Activated T-cell treated with anti-CD3 and anti-CD28 coated beads, Interleukin-2, amount 50 U/mL, for 24 hours (primary cell): ENCODE measurements at regions not wholly inside any gene's neighbourhood (a gene's known extent, or its start where the extent isn't known, plus 50 kb on each side); places are given as distances from the start of the nearest gene placed in this dataset.
"Not testable (repeated sequence)": the region's sequence is repeated elsewhere in the genome, so short reads cannot be mapped to it uniquely, and the experiment has no call there.

Source experiments
- DNase-seq: peaks from one replicate; pipeline ENCODE4 v3.0.0-alpha.2; 2020
- H3K27ac Mint-ChIP-seq: 2 replicates; pipeline ENCODE4 v1.8.0; 2020; ENCODE audit warnings: mild to moderate bottlenecking, mixed read lengths
- H3K27me3 Mint-ChIP-seq: 2 replicates; pipeline ENCODE4 v1.8.0; 2020; ENCODE audit warnings: mixed read lengths
- H3K36me3 Mint-ChIP-seq: 2 replicates; pipeline ENCODE4 v1.8.0; 2020; ENCODE audit warnings: low read depth, mixed read lengths
- H3K4me1 Mint-ChIP-seq: 2 replicates; pipeline ENCODE4 v1.8.0; 2020; ENCODE audit warnings: low read depth, mixed read lengths
- H3K4me3 Mint-ChIP-seq: 2 replicates; pipeline ENCODE4 v1.8.0; 2020; ENCODE audit warnings: mild to moderate bottlenecking, moderate library complexity, mixed read lengths
- H3K9me3 Mint-ChIP-seq: 2 replicates; pipeline ENCODE4 v1.8.0; 2020; ENCODE audit warnings: mixed read lengths

DNA sequence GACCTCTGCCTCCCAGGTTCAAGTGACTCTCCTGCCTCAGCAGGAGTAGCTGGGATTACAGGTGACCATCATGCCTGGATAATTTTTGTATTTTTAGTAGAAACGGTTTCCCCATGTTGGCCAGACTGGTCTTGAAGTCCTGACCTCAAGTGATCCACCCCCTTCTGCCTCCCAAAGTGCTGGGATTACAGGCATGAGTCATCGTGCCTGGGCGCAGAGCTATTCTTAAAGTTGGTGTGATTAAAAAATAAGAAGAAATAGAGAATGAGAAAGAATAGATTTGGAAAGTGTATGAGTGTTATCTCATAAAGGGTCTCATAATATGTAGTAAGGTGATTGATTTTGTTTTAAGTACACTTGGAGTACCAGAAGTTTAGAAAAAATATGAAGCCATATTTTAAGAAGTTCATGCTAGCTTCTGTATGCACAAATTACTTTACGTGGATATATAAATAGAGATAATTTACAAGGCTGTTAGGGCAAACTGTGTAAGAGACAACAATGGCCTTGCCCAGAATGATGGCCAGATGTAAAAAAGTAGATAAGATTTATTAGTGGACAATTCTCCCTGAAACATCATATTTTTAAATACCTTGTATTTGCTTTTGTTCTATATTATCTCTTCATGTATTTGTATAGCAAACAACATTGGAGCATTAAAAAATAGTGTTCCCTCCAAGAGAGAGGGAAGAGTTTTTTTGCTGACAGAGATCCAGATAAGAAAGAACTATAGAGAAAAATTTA is 1108.5 kb downstream of the SLC16A7 start:
- H3K27ac Mint-ChIP-seq: no peak overlapping the region

GRCh38 chr12:60710246-60710645 is 1114.4 kb downstream of the SLC16A7 start:
- peaks cover 8% of the 10 kb centered on the region for H3K9me3 Mint-ChIP-seq
- DNase-seq: no peak
- no peaks in the 10 kb centered on the region for H3K36me3 Mint-ChIP-seq
- H3K4me1 Mint-ChIP-seq: no peaks in the 10 kb centered on the region
- H3K27ac Mint-ChIP-seq: no peak overlapping the region
- no peak overlapping the region for H3K4me3 Mint-ChIP-seq
- H3K27me3 Mint-ChIP-seq: no peaks in the 10 kb centered on the region

More for the DNA sequence above, 1108.5 kb downstream of the SLC16A7 start:
- no peaks in the 10 kb centered on the region for H3K4me1 Mint-ChIP-seq
- no peak overlapping the region for H3K4me3 Mint-ChIP-seq
- no peaks in the 10 kb centered on the region for H3K36me3 Mint-ChIP-seq
- H3K9me3 Mint-ChIP-seq: peaks cover 4% of the 10 kb centered on the region
- H3K27me3 Mint-ChIP-seq: no peaks in the 10 kb centered on the region
- no peak for DNase-seq

DNA sequence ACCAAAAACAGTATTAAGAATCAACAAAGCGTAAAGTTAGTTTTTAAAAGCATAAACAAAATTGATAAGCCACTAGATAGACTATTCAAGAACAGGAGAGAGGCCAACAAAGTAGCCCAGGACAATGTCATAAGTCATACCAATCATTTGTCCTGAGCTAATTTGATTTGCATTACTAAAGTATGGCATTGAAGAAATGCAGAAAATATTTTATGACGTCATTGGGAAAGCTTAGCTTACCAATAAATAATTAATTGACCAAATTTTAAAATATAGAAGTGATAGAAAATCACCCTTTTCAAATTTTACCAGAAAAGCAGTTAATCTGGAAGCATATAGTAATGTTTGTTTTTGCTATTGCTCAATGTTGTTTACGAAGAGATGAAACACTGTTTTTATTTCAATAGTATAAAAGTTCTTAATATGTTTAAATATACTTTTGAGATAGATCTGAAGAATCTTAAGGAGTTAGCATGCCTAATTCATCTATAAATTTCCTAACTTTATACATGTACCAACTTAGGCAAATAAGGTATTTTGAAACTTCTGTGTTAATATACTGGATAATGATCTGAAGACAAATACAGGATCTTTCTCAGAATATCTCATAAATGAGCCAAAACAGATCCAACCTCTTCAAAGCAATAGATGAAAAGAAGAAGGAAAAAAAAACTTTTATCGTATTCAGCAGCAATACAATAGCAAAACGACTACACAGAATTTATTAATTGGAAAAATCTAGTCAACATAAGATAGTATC is 1118.5 kb downstream of the SLC16A7 start:
- Mint-ChIP-seq H3K9me3 (peaks cover 10% of the 10 kb centered on the region), H3K4me1 (no peaks in the 10 kb centered on the region), H3K27me3 (no peaks in the 10 kb centered on the region), H3K36me3 (no peaks in the 10 kb centered on the region), H3K27ac (no peak overlapping the region), H3K4me3 (no peak overlapping the region)
- DNase-seq: no peak

DNA sequence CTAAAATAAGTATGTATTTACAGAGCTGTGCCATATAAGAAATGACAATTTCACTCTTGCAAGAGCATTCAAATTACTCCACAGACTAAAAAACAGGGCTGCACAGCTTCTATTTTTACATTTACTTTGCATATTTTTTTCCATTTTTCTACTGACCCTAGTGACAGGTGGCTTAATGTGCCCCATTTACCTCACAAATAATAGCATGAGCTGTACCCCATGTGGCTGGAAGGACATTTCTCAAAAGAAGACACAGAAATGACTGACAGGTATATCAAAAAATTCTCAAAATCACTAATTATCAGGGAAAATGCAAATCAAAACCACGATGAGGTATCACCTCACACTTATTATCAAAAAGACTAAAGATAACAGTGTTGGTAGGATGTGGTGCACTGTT is 1128.6 kb downstream of the SLC16A7 start:
- Mint-ChIP-seq H3K36me3 (no peaks in the 10 kb centered on the region), H3K4me1 (no peaks in the 10 kb centered on the region), H3K4me3 (no peak overlapping the region), H3K9me3 (peaks cover 8% of the 10 kb centered on the region), H3K27me3 (no peaks in the 10 kb centered on the region), H3K27ac (no peak overlapping the region)
- no peak for DNase-seq

- Mint-ChIP-seq H3K4me1 (no peaks in the 10 kb centered on the region), H3K36me3 (no peaks in the 10 kb centered on the region), H3K27me3 (no peaks in the 10 kb centered on the region), H3K9me3 (peaks cover 8% of the 10 kb centered on the region), H3K4me3 (no peak overlapping the region), H3K27ac (no peak overlapping the region)
- no peak for DNase-seq
These were observed 1129.2 kb downstream of the SLC16A7 start for GRCh38 chr12:60724984-60725383.

DNA sequence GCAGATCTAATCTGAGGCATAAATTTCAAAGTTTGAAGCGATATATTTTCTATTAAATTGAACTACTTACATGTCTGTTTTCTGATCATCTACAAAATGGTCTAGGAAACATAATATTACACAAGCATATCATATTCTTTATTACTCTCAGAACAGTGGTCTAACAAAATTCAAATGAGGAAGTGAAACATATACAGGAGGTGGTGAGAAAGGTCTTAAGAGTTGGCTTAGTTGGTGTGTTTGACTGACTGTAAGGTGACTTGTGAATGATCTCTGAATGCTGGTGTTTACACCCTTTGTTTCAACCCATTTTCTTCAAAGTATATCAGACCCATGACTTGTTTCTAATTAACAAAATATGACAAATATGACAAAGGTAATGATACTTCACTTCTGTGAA is 1156.8 kb downstream of the SLC16A7 start:
- DNase-seq: no peak
- Mint-ChIP-seq H3K4me1 (no peaks in the 10 kb centered on the region), H3K36me3 (no peaks in the 10 kb centered on the region), H3K9me3 (peaks cover 9% of the 10 kb centered on the region), H3K27ac (no peak overlapping the region), H3K27me3 (no peaks in the 10 kb centered on the region), H3K4me3 (no peak overlapping the region)

DNA sequence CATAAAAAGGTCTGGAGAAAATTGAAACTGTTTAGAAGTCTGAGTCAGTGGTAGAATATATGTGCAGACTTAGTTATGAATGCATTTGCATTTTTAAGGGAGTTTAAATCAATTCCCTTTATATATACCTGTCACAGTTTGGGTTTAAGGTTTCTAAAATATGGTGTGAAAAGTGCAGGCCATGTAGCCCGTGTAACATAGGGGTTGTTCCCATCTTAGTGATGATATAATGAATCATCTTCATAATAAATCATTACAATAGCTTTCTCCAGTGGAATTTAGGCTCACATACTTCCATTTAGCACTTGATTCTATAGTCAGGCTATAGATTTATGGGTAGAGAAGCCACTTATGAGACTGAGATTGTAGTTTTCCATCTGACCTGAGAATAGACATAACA is 1162.4 kb downstream of the SLC16A7 start:
- Mint-ChIP-seq H3K4me3 (no peak overlapping the region), H3K27ac (no peak overlapping the region), H3K9me3 (peaks cover 7% of the 10 kb centered on the region), H3K4me1 (no peaks in the 10 kb centered on the region), H3K36me3 (no peaks in the 10 kb centered on the region), H3K27me3 (no peaks in the 10 kb centered on the region)
- DNase-seq: no peak

DNA sequence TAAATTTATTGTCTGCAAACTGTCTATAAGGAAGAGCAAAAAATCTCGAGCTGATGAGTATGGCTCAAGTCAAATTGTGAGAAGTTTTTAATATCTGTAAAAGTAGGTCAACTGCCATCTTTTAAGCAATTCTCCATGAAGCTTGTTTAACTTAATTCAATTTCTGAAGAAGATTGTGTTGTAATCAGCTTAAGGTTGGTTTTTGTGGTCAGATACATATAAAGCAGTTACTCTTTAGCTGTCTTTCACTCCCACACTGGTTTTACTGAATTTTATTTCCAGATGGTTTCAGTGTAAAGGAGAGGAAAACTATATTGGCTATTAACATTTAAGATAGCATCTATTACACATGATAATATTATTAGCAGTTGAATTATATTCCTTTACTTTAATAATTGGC is 1165.1 kb downstream of the SLC16A7 start:
- Mint-ChIP-seq H3K9me3 (peaks cover 9% of the 10 kb centered on the region), H3K4me3 (no peak overlapping the region), H3K27me3 (no peaks in the 10 kb centered on the region), H3K4me1 (no peaks in the 10 kb centered on the region), H3K27ac (no peak overlapping the region), H3K36me3 (no peaks in the 10 kb centered on the region)
- DNase-seq: no peak

DNA sequence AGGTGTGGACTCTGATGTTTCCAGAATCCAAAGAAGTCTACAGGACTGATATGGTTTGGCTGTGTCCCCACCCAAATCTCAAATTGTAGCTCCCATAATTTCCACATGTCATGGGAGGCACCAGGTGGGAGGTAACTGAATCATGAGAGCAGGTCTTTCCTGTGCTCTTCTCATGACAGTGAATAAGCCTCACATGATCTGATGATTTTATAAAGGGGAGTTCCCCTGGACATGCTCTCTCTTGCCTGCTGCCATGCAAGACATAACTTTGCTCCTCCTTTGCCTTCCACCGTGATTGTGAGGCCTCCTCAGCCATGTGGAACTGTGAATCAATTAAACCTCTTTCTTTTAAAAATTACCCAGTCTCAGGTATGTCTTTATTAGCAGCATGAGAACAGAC is 1205.3 kb downstream of the SLC16A7 start:
- H3K4me1 Mint-ChIP-seq, H3K27ac Mint-ChIP-seq, H3K27me3 Mint-ChIP-seq, H3K36me3 Mint-ChIP-seq, H3K4me3 Mint-ChIP-seq, DNase-seq: not testable (repeated sequence)
- H3K9me3 Mint-ChIP-seq: peaks cover 13% of the 10 kb centered on the region

GRCh38 chr12:60803147-60803546 is 1207.3 kb downstream of the SLC16A7 start:
- no peak overlapping the region for H3K27ac Mint-ChIP-seq
- H3K4me1 Mint-ChIP-seq: no peaks in the 10 kb centered on the region
- H3K4me3 Mint-ChIP-seq: no peak overlapping the region
- DNase-seq: no peak
- peaks cover 13% of the 10 kb centered on the region for H3K9me3 Mint-ChIP-seq
- no peaks in the 10 kb centered on the region for H3K36me3 Mint-ChIP-seq
- no peaks in the 10 kb centered on the region for H3K27me3 Mint-ChIP-seq

GRCh38 chr12:60805364-60805763 is 1209.5 kb downstream of the SLC16A7 start:
- no peaks in the 10 kb centered on the region for H3K36me3 Mint-ChIP-seq
- no peak for DNase-seq
- H3K27ac Mint-ChIP-seq: no peak overlapping the region
- no peaks in the 10 kb centered on the region for H3K27me3 Mint-ChIP-seq
- H3K4me3 Mint-ChIP-seq: no peak overlapping the region
- no peaks in the 10 kb centered on the region for H3K4me1 Mint-ChIP-seq
- peaks cover 16% of the 10 kb centered on the region for H3K9me3 Mint-ChIP-seq

GRCh38 chr12:60819794-60820193 is 1224.0 kb downstream of the SLC16A7 start:
- DNase-seq: no peak
- H3K4me1 Mint-ChIP-seq: no peaks in the 10 kb centered on the region
- H3K27me3 Mint-ChIP-seq: no peaks in the 10 kb centered on the region

DNA sequence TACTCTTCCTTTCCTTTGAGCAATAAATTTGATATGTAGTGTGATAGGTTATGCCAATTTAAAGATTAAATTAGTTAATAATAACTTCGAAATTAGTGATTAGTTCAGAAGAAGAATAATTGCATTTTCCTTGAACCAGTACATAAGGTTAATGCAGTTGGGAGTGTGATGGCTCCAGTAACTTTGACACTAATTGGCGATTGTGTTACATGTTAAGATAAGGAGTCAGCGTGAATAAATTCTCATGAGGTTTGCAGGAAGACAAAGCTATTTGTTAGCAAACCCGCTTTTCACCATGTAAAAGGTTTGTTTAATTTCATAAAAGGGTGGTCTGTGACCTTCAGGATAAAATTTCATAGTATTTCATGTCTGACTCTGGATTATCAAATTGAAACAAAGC is 1226.8 kb downstream of the SLC16A7 start:
- Mint-ChIP-seq H3K9me3 (peaks cover 5% of the 10 kb centered on the region), H3K27me3 (no peaks in the 10 kb centered on the region), H3K4me3 (no peak overlapping the region), H3K36me3 (no peaks in the 10 kb centered on the region), H3K27ac (no peak overlapping the region), H3K4me1 (no peaks in the 10 kb centered on the region)
- DNase-seq: no peak

More at GRCh38 chr12:60819794-60820193, 1224.0 kb downstream of the SLC16A7 start:
- Mint-ChIP-seq H3K36me3 (no peaks in the 10 kb centered on the region), H3K4me3 (no peak overlapping the region), H3K9me3 (peaks cover 13% of the 10 kb centered on the region), H3K27ac (no peak overlapping the region)

GRCh38 chr12:60830381-60830780 is 1234.6 kb downstream of the SLC16A7 start:
- no peak overlapping the region for H3K4me3 Mint-ChIP-seq
- no peaks in the 10 kb centered on the region for H3K36me3 Mint-ChIP-seq
- H3K27ac Mint-ChIP-seq: no peak overlapping the region
- no peak for DNase-seq
- H3K27me3 Mint-ChIP-seq: no peaks in the 10 kb centered on the region
- H3K9me3 Mint-ChIP-seq: peaks cover 2% of the 10 kb centered on the region
- H3K4me1 Mint-ChIP-seq: no peaks in the 10 kb centered on the region

- DNase-seq: no peak
- Mint-ChIP-seq H3K4me3 (no peak overlapping the region), H3K4me1 (no peaks in the 10 kb centered on the region), H3K27ac (no peak overlapping the region), H3K9me3 (peaks cover 2% of the 10 kb centered on the region), H3K36me3 (no peaks in the 10 kb centered on the region), H3K27me3 (no peaks in the 10 kb centered on the region)
These were observed 1236.5 kb downstream of the SLC16A7 start for GRCh38 chr12:60832290-60832689.
